ENCODE measurements at regions not wholly inside any gene's neighbourhood (a gene's known extent, or its start where the extent isn't known, plus 50 kb on each side); places are given as distances from the start of the nearest gene placed in this dataset.

DNA sequence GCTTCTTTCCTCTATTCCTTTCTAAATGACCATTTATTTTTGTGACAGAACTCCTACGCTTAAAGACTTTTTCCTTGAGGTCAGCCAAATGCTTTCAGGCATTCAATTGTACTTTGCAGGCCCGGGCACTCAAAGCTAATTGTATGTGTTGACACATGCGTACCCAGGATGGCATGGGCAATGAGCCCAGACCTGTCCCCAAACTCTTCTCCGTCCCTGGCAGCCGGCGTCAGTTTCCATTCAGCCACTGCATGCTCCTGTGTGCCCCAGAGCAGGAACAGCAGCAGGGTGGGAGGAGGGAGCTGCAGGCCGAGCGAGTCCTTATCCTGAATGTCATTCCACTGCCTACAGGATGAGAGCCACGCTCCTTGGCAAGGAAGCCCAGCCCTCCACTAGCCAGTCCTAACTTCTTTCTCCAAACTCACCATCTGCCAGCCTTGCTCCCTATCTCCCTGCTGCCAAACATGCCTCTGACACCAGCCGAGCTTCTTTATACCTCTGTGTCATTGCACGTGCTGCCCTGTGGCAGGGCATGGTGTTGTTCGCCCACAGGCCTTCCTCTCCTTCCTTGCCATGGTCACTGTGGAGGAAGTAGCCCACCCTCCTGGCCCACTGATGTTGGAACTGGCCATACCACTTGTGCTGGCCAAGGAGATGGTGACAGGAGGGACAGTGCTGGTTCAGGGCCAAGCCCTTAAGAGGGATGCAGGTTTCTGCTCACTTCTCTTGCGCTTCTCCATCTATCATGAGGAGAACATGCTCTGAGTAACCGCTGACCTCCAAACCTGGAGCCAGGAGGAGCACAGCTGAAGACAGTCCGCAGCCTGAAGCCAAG lies 116.9 kb upstream of the FHL2 start:
- ChIA-PET POLR2A (no interaction called here), CTCF (interaction anchor here (0.8 to 12.3 kb wide), 4 partner anchors 11 to 150 kb away, joined by 3 to 129 read pairs (median 20); no protein-coding TSS in a partner anchor)
- H3K27ac ChIP-seq (ENCODE audit: low read depth in 2 of 2, low read length in 1 of 2), result no peak overlapping the region
- no peak overlapping the region for H2AFZ ChIP-seq (ENCODE audit: low read depth)
- H3K4me3 ChIP-seq (ENCODE audit: low read depth in 2 of 2, low read length in 1 of 2), result no peak overlapping the region
- H3K4me2 ChIP-seq, result no peak overlapping the region
- H3F3A ChIP-seq (replicated peaks; ENCODE audit: insufficient read depth), result no peaks in the 10 kb centered on the region
- H3K9me3 ChIP-seq, result no peaks in the 10 kb centered on the region
- H3K36me3 ChIP-seq (replicated peaks in 1 of 2; ENCODE audit: control insufficient read depth in 1 of 2, insufficient read depth in 2 of 2, low read length in 1 of 2), result no peaks in the 10 kb centered on the region
- no peaks in the 10 kb centered on the region for H3K79me2 ChIP-seq (ENCODE audit: insufficient read depth)
- TF ChIP-seq, protein P1, sequence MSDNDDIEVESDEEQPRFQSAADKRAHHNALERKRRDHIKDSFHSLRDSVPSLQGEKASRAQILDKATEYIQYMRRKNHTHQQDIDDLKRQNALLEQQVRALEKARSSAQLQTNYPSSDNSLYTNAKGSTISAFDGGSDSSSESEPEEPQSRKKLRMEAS (IDR thresholded peaks at IDR 0.05; ENCODE audit: low read depth), result no peak
- TF ChIP-seq, protein P2, sequence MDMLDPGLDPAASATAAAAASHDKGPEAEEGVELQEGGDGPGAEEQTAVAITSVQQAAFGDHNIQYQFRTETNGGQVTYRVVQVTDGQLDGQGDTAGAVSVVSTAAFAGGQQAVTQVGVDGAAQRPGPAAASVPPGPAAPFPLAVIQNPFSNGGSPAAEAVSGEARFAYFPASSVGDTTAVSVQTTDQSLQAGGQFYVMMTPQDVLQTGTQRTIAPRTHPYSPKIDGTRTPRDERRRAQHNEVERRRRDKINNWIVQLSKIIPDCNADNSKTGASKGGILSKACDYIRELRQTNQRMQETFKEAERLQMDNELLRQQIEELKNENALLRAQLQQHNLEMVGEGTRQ (IDR thresholded peaks at IDR 0.05; ENCODE audit: borderline replicate concordance, low read depth, low read length), result no peak
- TF ChIP-seq MEF2A (IDR thresholded peaks at IDR 0.05; ENCODE audit: borderline replicate concordance, low read depth) (no peak), RAD21 (IDR thresholded peaks at IDR 0.05; ENCODE audit: low read length) (no peak), FOXJ3 (CRISPR knock-in tag; IDR thresholded peaks at IDR 0.05) (no peak), MXI1 (IDR thresholded peaks at IDR 0.05; ENCODE audit: low read depth, low read length) (no peak), JUND (IDR thresholded peaks at IDR 0.05) (no peak), NRF1 (IDR thresholded peaks at IDR 0.05; ENCODE audit: low read depth, low read length) (no peak), CHD2 (IDR thresholded peaks at IDR 0.05; ENCODE audit: low read length, partially characterized antibody) (no peak), FOXM1 (IDR thresholded peaks at IDR 0.05; ENCODE audit: low read depth) (no peak), GABPA (IDR thresholded peaks at IDR 0.05; ENCODE audit: low read depth) (no peak), SMC3 (IDR thresholded peaks at IDR 0.05; ENCODE audit: low read depth, low read length) (no peak), POLR2AphosphoS5 (IDR thresholded peaks at IDR 0.05; ENCODE audit: low read depth, low read length) (no peak)
- TF ChIP-seq, protein P3, sequence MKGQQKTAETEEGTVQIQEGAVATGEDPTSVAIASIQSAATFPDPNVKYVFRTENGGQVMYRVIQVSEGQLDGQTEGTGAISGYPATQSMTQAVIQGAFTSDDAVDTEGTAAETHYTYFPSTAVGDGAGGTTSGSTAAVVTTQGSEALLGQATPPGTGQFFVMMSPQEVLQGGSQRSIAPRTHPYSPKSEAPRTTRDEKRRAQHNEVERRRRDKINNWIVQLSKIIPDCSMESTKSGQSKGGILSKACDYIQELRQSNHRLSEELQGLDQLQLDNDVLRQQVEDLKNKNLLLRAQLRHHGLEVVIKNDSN (IDR thresholded peaks at IDR 0.05; ENCODE audit: borderline replicate concordance, low read depth), result no peak
- TF ChIP-seq, protein P4, sequence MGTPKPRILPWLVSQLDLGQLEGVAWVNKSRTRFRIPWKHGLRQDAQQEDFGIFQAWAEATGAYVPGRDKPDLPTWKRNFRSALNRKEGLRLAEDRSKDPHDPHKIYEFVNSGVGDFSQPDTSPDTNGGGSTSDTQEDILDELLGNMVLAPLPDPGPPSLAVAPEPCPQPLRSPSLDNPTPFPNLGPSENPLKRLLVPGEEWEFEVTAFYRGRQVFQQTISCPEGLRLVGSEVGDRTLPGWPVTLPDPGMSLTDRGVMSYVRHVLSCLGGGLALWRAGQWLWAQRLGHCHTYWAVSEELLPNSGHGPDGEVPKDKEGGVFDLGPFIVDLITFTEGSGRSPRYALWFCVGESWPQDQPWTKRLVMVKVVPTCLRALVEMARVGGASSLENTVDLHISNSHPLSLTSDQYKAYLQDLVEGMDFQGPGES (IDR thresholded peaks at IDR 0.05; ENCODE audit: low read depth, low read length), result no peak
- TF ChIP-seq, protein P5, sequence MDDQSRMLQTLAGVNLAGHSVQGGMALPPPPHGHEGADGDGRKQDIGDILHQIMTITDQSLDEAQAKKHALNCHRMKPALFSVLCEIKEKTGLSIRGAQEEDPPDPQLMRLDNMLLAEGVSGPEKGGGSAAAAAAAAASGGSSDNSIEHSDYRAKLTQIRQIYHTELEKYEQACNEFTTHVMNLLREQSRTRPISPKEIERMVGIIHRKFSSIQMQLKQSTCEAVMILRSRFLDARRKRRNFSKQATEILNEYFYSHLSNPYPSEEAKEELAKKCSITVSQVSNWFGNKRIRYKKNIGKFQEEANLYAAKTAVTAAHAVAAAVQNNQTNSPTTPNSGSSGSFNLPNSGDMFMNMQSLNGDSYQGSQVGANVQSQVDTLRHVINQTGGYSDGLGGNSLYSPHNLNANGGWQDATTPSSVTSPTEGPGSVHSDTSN (IDR thresholded peaks at IDR 0.05), result no peak
- H3K27me3 ChIP-seq (ENCODE audit: insufficient read depth), result peaks cover 13% of the 10 kb centered on the region; the same call in 1 of the 2 replicates
- H3K9me2 ChIP-seq, result no peaks in the 10 kb centered on the region
- peaks cover 0 to 21% of the 10 kb centered on the region in 2 experiments; a peak in 2 of 4 replicates for H3K4me1 ChIP-seq (ENCODE audit: control insufficient read depth in 1 of 2, insufficient read depth in 2 of 2, low read depth in 1 of 2, low read length in 1 of 2)
- no peak for DNase-seq
- 67% methylated on average over 15 of the region's 15 CpGs for WGBS (ENCODE audit: low lambda C conversion rate)
- H3K9ac ChIP-seq, result no peak overlapping the region
- H4K20me1 ChIP-seq (ENCODE audit: insufficient read depth), result no peaks in the 10 kb centered on the region

All from SK-N-SH (cell line).